LNCAP (cell line): ENCODE measurements at regions not wholly inside any gene's neighbourhood (a gene's known extent, or its start where the extent isn't known, plus 50 kb on each side); places are given as distances from the start of the nearest gene placed in this dataset.

Source experiments
- TF ChIP-seq, protein P1 (sequence below): fragments of 450-650 bp; IDR thresholded peaks from 2 replicates; pipeline ENCODE4 v1.5.1; 2017; ENCODE audit warnings: mild to moderate bottlenecking

DNA sequence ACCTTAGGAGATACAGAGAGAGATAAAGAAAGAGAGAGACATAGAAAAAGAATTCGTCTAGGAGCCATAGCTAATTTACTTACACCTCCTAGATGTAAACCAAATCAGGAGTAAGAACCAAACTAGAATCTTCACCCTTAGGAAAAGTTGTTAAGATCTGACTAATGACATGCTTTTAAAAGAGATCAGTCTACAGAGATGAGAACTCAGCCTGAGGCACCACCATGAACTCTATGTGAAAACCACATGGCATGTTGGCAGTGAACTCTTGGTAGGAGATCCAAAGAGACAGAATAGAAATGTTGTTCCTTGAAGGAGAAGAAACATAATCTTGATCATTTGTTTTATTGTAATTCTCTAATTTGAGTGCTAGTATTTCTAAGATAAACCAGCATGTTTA is 585.4 kb upstream of the ID2 start:
- TF ChIP-seq, protein P1, sequence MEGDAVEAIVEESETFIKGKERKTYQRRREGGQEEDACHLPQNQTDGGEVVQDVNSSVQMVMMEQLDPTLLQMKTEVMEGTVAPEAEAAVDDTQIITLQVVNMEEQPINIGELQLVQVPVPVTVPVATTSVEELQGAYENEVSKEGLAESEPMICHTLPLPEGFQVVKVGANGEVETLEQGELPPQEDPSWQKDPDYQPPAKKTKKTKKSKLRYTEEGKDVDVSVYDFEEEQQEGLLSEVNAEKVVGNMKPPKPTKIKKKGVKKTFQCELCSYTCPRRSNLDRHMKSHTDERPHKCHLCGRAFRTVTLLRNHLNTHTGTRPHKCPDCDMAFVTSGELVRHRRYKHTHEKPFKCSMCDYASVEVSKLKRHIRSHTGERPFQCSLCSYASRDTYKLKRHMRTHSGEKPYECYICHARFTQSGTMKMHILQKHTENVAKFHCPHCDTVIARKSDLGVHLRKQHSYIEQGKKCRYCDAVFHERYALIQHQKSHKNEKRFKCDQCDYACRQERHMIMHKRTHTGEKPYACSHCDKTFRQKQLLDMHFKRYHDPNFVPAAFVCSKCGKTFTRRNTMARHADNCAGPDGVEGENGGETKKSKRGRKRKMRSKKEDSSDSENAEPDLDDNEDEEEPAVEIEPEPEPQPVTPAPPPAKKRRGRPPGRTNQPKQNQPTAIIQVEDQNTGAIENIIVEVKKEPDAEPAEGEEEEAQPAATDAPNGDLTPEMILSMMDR, result no peak

DNA sequence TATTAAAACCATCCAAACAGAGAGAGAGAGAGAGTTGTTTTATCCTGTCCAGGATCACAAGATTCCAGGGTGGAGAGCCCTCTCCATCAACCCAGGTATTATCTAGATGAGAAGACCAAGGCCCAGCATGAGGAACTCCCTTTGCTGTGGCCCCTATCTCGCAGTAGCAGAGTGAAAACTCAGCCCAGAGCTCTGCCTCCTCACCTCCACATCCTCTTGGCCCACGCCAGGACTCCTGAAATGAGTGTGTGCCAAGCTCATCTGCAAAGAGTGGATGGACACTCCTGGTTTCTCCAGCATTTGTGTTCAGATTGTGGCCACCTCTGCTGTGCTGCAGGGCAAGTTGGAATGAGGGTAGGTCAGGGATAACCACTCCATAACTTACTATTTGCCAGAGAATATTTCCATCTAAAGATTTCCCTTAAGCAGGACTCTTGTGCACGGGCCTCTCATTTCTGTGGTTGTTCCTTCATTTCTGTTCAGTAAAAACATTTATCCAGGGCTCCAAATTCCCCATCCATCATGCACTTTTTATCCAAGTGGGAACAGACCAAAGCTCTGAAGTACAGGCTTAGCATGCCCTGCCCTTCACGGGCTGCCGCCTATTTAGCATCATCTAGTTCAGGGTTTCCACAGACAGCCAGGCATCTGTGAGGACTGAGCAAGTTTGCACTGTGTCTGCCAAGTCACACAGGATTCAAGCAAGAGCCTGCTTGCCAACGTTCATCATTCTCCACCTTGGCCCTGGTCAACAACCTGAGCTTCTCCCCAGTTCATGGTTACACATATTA is 583.2 kb upstream of the ID2 start:
- TF ChIP-seq, protein P1, result no peak

DNA sequence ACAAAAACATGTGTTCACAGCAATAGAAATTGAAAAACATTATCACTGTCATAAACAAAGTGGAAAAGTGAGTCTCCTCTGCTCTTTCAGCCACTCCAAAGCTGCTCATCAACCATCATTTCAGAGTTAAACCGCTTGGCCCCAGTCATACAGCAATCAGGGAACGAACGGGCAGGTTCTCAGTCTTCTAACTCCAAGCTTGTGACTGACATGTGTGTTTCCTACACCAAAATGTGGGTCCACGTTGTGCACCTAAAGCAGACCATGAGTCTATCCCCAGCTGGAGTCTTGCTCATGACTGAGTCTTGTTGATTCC is 582.6 kb upstream of the ID2 start:
- TF ChIP-seq, protein P1, result no peak

DNA sequence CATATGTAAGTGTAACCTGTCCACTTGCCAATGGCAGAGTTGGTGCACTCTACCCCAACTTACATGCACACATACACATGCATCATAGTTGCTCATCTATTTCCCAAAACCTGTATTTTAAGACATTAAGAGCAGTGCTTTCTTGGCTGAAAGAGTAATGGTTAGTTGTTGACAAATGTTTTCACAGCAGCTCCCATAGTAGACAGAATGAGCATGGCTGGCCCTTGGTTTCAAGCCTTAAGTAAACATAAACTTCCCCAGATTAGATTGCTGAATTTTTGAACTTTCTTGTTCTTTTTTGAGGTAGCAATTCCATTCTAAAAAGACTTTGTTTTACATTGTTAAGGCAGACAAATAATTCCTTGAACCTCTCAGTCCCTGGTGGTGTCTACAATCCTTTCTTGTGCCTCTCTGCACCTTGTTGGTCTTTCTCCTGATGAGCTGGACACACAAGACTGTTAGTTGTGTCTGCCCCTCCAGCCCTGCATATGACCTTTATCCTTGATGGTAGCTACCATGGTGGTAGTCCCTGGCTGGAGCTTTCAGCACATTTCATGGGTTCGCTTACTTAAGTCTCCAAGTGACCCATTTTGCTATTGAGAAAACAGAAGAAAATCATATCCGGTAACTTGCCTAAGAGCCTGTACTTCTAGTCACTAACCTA is 580.1 kb upstream of the ID2 start:
- TF ChIP-seq, protein P1, result no peak

DNA sequence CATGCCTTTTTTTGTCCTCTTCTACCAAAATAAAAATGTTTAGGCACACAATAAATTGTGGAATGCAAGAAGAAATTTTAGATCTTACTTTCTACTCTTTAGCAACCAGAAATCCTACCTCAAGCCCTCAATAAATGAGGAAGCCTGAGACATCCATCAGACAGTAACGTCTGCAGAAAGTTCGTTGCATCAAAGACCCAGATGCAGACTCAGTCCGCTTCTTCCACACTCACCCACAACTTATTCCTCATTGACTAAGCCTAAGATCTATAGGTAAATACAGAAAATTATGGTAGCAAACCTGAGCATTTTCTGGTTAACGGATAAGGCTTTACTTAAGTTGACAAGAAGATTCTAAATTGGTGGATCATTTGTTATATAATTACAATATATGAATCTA is 579.4 kb upstream of the ID2 start:
- TF ChIP-seq, protein P1, result no peak

- TF ChIP-seq, protein P1, result no peak
These were observed 578.7 kb upstream of the ID2 start for GRCh38 chr2:8103085-8103708.

- TF ChIP-seq, protein P1, result no peak
These were observed 574.7 kb upstream of the ID2 start for GRCh38 chr2:8107150-8107549.
